ENCODE measurements at regions not wholly inside any gene's neighbourhood (a gene's known extent, or its start where the extent isn't known, plus 50 kb on each side); places are given as distances from the start of the nearest gene placed in this dataset.

DNA sequence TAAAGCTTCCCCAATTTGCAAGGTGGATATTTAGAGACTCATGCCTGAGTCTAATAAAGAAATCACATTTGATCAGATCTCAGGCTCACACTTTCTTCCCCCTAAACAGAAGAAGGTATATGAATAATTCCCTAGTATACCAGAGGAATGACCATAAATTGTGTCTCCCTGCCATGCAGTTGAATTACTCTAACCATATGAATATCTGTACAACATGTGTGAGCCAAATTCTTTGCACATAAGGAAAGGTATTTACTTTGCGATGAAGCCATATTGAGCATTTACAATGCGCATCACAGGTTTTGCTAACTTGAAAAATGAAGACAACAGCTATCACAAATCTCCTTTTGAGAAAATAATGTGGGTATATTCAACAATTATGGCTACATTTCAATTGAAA lies 479.4 kb downstream of the NR2F1-AS1 start:
- TF ChIP-seq, protein P1, sequence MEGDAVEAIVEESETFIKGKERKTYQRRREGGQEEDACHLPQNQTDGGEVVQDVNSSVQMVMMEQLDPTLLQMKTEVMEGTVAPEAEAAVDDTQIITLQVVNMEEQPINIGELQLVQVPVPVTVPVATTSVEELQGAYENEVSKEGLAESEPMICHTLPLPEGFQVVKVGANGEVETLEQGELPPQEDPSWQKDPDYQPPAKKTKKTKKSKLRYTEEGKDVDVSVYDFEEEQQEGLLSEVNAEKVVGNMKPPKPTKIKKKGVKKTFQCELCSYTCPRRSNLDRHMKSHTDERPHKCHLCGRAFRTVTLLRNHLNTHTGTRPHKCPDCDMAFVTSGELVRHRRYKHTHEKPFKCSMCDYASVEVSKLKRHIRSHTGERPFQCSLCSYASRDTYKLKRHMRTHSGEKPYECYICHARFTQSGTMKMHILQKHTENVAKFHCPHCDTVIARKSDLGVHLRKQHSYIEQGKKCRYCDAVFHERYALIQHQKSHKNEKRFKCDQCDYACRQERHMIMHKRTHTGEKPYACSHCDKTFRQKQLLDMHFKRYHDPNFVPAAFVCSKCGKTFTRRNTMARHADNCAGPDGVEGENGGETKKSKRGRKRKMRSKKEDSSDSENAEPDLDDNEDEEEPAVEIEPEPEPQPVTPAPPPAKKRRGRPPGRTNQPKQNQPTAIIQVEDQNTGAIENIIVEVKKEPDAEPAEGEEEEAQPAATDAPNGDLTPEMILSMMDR (IDR thresholded peaks at IDR 0.05): no peak
- no peak for DNase-seq (ENCODE audit: low spot score)

DNA sequence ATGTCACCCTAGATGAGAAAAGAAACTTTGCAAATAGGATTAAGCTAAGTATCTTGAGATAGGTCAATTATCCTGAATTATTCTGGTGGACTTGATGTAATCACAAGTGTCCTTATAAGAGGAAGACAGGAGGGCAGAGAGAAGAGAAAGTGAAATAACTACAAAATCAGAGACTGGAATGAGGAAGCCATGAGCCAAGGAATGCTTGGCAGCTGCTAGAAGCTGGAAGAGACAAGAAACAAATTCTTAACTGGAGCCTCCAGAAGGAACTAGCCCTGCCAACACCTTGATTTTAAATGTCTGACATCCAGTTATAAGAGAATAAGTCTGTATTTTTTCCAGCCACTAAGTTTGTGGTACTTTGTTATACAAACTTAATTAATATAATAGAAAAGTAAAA lies 480.0 kb downstream of the NR2F1-AS1 start:
- TF ChIP-seq, protein P1 (IDR thresholded peaks at IDR 0.05): no peak
- Histone ChIP-seq H3K27ac (no peak overlapping the region), H3K4me3 (no peak overlapping the region)
- no peak for DNase-seq (ENCODE audit: low spot score)

More for the DNA sequence above, 479.4 kb downstream of the NR2F1-AS1 start:
- H3K4me3 ChIP-seq: no peak overlapping the region
- no peak overlapping the region for H3K27ac ChIP-seq

DNA sequence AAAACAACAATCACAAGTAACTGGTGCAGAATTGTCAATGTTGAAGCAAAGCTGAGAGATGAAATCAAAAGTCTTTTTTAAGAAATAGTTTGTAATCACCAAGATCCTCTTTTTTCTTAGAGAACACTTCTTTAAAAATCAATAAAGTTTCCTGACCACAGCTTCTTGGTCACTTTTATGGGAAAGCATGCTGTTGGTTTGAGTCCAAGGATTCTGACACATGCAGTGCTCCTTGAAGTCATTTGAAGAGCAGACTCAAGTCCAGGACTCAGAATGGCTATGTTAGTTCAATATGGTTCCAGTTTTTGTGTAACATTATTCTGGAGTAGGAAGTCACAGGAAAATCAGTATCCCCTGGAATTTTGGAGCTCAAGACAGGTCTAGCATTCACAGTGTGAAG lies 480.6 kb downstream of the NR2F1-AS1 start:
- no peak for DNase-seq (ENCODE audit: low spot score)
- TF ChIP-seq, protein P1 (IDR thresholded peaks at IDR 0.05): no peak
- Histone ChIP-seq H3K27ac (no peak overlapping the region), H3K4me3 (no peak overlapping the region)

- TF ChIP-seq, protein P1 (IDR thresholded peaks at IDR 0.05): no peak
- DNase-seq (ENCODE audit: low spot score): no peak
- Histone ChIP-seq H3K4me3 (no peak overlapping the region), H3K27ac (no peak overlapping the region)
Observed at GRCh38 chr5:93099902-93100347, 481.1 kb downstream of the NR2F1-AS1 start.

DNA sequence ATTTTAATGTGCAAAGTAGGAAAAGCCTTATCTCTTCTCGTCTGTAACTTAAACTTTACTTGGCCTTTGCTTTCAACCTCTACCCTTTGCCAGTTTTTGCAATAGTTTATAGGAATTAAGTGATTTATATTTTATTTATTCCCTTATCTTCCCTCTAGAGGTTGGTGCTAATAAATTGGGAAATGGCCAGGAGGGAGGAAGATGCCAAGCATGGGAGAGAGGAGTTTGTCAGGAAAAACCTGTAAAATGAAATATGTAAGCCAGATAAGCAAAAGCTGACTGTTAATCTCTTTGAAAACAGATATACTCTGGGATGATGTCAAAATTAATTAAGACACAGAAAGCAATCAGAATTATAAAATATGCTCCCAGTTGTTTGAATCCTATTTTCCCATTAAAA lies 484.5 kb downstream of the NR2F1-AS1 start:
- H3K4me3 ChIP-seq: no peak overlapping the region
- no peak overlapping the region for H3K27ac ChIP-seq
- no peak for DNase-seq (ENCODE audit: low spot score)
- TF ChIP-seq, protein P1 (IDR thresholded peaks at IDR 0.05): no peak

DNA sequence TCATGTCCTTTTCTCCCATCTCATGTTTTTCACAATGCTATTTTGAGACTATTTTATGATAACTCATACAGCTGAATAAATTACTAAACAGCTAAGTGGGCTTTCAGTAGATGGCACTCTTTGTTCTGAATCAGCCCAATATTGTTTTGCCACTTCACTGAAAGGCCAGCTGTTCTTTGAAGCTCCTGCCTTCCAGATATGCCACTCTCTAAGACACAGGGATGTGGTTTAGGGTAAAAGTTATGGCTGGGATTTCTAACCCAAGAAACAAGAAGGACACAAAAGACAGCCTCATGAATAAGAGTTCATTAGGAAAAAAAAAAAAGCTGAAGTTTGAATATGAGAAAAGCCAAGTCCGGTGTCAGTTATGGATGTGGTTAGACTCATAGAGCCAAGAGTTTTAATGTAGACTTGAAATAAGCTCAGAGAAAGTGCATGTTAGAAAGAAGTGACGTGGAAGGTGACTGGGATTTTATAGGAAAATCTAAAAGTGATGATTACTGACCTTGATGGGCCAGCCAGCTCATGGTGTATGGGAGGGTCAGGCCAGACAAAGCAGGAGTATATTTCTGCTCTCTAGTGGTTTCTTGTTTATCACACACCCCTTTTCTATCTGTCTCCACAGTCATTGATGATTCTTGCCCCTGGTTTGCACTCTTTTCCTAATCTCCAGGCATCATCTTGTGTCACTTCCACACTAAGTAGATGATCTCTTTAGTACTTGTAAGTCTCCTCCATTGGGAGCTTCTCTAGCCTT lies 488.5 kb downstream of the NR2F1-AS1 start:
- Histone ChIP-seq H3K27ac (no peak overlapping the region), H3K4me3 (no peak overlapping the region)
- TF ChIP-seq, protein P1 (IDR thresholded peaks at IDR 0.05): no peak
- DNase-seq (ENCODE audit: low spot score): no peak

GRCh38 chr5:93090698-93091097 lies 490.3 kb downstream of the NR2F1-AS1 start:
- Histone ChIP-seq H3K4me3 (no peak overlapping the region), H3K27ac (no peak overlapping the region)
- TF ChIP-seq, protein P1 (IDR thresholded peaks at IDR 0.05): no peak
- DNase-seq (ENCODE audit: low spot score): no peak
